ENCODE measurements at regions not wholly inside any gene's neighbourhood (a gene's known extent, or its start where the extent isn't known, plus 50 kb on each side); places are given as distances from the start of the nearest gene placed in this dataset.
A peak's percentile ranks its signal among the peaks of the same experiment; 100 is the strongest.

DNA sequence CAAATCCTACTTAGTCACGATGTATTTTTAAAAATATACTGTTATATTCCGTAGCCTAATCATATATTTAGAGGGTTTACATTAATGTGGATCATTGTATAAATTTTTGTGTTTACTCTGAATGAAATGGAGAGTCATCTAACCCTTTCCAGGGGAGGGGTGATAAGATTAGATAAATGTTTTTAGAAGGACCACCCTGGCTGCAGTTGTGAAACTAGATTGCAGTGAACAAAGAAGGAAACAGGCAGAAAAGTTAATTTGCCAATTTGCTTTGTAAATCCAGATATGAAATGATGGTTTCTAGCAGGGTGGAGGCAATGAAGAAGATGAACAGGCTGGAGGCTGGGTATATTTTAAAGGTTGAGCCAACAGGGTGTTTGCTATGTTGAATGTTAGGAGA, 477.7 kb upstream of the ZMIZ1 start:
- Mint-ChIP-seq H3K27ac (no peak overlapping the region), H3K27me3 (ENCODE audit: low read depth) (no peaks in the 10 kb centered on the region), H3K9me3 (no peaks in the 10 kb centered on the region), H3K36me3 (ENCODE audit: low read depth) (no peaks in the 10 kb centered on the region), H3K4me3 (no peak overlapping the region), H3K4me1 (ENCODE audit: low read depth) (no peaks in the 10 kb centered on the region)
- CTCF ChIA-PET: no interaction called here
- intact Hi-C loops (cut with micrococcal nuclease): no loop called here
- DNase-seq: no peak

DNA sequence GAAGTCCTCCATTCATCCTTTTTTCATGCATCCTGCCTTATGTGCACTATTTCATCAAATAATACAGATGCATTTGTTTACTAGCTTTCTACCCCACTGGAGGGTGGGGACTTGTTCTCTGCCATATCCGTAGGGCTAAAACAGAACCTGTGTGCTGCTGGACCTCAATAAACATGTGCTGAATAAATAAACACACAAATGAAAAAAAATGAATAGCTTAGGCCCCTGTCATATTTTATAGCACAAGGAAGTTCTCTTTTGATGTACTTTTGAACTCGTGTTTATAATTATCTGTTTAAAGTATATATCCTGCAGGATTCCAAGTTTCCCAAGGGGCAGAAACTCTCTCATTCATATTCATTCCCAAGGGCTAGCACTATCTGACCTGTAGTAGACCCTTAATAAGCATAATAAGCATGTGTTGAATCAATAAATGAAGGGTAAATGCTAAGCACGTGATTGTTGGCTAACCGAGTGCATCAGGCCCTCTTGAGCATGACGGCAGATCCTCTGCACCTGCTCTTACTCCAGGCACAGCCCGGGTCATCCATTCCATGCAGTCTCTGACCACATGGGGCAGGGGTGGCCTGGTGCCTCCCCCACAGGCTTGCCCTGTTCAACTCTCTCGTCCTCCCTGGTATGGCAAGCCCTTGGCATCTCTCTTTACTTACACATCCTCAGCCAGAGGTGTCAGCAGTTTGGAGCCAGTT, 474.1 kb upstream of the ZMIZ1 start:
- no peak overlapping the region for H3K27ac Mint-ChIP-seq
- no peaks in the 10 kb centered on the region for H3K27me3 Mint-ChIP-seq (ENCODE audit: low read depth)
- CTCF ChIA-PET: interaction anchor here (0.6 to 0.7 kb wide), 2 partner anchors 14 to 81 kb away, joined by 3 to 4 read pairs; no protein-coding TSS in a partner anchor
- intact Hi-C loops (cut with micrococcal nuclease): no loop called here
- no peaks in the 10 kb centered on the region for H3K4me1 Mint-ChIP-seq (ENCODE audit: low read depth)
- DNase-seq: no peak
- H3K9me3 Mint-ChIP-seq: no peaks in the 10 kb centered on the region
- H3K4me3 Mint-ChIP-seq: no peak overlapping the region
- H3K36me3 Mint-ChIP-seq (ENCODE audit: low read depth): no peaks in the 10 kb centered on the region

DNA sequence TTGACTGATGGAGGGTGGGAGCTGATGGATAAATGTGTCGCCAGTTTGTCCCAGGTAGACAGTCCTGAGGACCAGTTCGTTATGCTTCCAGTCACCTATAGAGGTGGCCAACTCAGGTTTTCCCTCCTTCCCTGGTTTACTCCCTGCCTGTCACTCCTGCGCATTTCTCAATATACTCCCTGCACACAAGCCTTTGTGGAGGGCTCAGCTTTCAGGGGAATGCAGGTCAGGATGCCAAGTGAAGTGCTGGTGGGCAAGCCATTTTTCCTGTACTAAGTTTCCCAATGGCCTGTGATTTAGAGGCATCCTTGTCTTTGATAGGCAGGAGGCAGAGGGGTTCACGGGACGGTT, 473.5 kb upstream of the ZMIZ1 start:
- Mint-ChIP-seq H3K27ac (no peak overlapping the region), H3K4me3 (no peak overlapping the region)
- CTCF ChIA-PET: no interaction called here

DNA sequence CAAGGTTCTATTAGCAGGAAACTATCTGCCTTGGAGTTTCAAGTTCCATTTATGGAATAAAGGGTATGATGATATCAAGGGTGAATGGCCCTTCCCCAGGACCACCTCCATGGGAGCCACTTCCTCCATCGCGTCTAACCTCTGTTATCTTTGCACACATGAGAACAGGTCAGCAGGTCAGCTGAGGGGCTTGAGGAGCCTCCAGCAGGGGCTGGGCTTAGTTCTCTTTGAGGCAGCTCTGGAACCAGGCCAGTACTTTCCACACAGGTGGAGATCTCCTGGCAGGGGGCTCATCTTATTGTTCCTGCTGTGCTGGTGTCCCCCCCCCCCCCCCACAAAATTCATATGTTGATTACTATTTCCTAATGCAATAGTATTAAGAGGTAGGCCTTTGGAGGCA, 472.2 kb upstream of the ZMIZ1 start:
- CTCF ChIA-PET: no interaction called here
- Mint-ChIP-seq H3K27me3 (ENCODE audit: low read depth) (no peaks in the 10 kb centered on the region), H3K4me1 (ENCODE audit: low read depth) (no peaks in the 10 kb centered on the region), H3K4me3 (no peak overlapping the region), H3K9me3 (no peaks in the 10 kb centered on the region), H3K27ac (no peak overlapping the region), H3K36me3 (ENCODE audit: low read depth) (no peaks in the 10 kb centered on the region)
- no peak for DNase-seq
- intact Hi-C loops (cut with micrococcal nuclease): no loop called here

More for the DNA sequence above, 473.5 kb upstream of the ZMIZ1 start:
- Mint-ChIP-seq H3K9me3 (no peaks in the 10 kb centered on the region), H3K27me3 (ENCODE audit: low read depth) (no peaks in the 10 kb centered on the region), H3K36me3 (ENCODE audit: low read depth) (no peaks in the 10 kb centered on the region), H3K4me1 (ENCODE audit: low read depth) (no peaks in the 10 kb centered on the region)
- no peak for DNase-seq
- intact Hi-C loops (cut with micrococcal nuclease): no loop called here

DNA sequence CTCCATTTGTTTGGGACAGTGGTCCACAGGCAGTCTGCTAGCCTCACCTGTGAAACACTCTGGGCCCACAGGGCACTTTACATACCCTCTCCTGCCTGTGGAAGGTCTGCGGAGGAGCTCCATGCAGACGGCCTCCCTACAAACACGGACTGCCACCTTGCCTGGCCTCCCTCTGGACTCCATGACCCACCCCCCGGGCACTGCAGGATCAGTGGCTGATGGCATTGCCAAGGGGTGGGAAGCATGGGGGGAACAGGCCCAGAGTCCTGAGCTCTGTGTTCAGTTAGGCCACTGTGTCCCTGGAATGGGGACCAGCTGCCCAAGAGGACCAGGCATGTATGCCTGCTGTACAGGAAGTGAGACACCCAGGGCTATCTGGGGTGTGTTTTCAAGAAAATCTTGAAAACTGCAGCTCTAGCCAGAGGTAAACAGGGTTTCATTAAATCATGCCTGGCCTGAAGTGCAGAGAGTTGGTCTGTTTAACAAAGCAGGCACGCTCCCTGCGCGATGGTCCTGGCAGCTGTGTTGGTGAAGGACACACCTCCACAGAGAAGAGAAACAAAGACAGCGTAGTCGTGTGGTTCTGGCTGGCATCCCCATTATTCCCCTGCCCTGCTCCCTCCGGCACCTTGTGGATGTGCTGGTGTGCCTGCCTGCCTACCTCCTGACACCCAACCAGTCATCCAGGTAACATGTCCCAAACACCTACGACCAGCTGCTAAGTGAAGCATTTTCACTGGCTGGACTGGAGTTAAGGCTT, 470.8 kb upstream of the ZMIZ1 start:
- no peaks in the 10 kb centered on the region for H3K4me1 Mint-ChIP-seq (ENCODE audit: low read depth)
- H3K9me3 Mint-ChIP-seq: no peaks in the 10 kb centered on the region
- no peaks in the 10 kb centered on the region for H3K36me3 Mint-ChIP-seq (ENCODE audit: low read depth)
- no peak overlapping the region for H3K27ac Mint-ChIP-seq
- CTCF ChIA-PET: no interaction called here
- intact Hi-C loops (cut with micrococcal nuclease): no loop called here
- no peak overlapping the region for H3K4me3 Mint-ChIP-seq
- no peaks in the 10 kb centered on the region for H3K27me3 Mint-ChIP-seq (ENCODE audit: low read depth)
- DNase-seq: no peak

DNA sequence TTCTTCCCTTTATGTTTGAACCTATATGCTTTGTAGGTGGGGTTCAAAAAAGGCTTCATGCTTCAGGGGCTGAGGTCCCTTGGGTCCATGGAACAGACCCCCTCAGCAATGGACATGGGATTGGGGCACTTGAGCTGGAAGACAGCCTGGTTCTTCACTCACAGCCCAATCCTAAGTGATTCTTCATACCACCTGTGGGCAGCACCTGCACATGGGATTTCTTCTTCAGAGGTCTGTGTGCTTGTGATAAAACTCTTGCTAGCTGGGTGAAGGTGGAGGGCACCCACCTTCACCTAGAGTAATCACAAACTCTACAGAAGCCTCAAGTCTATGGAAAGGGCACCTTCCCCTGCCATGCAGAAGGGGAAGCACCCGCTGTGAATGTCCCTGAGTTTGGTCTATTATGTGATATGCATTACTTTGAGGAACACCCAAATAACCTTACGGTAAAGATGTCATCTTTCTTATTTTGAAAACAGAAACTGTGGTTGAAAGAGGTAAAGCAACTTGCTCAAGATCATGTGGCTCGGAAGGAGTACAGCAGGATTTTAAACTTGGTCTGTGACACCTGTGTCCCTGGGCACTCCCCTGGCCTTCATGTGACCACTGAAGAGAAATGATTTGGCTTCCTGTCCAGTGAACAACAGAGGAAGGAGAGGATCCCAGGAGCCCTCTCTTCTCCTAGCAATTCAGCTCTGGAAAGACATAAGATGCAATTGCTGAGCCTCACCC, 469.5 kb upstream of the ZMIZ1 start:
- no peak for DNase-seq
- intact Hi-C loops (cut with micrococcal nuclease): no loop called here
- Mint-ChIP-seq H3K36me3 (ENCODE audit: low read depth) (no peaks in the 10 kb centered on the region), H3K27me3 (ENCODE audit: low read depth) (no peaks in the 10 kb centered on the region), H3K4me3 (no peak overlapping the region), H3K4me1 (ENCODE audit: low read depth) (no peaks in the 10 kb centered on the region), H3K27ac (no peak overlapping the region), H3K9me3 (no peaks in the 10 kb centered on the region)
- CTCF ChIA-PET: interaction anchor here (0.6 to 1.0 kb wide), 2 partner anchors 9 to 1069 kb away, joined by 3 read pairs; no protein-coding TSS in a partner anchor

DNA sequence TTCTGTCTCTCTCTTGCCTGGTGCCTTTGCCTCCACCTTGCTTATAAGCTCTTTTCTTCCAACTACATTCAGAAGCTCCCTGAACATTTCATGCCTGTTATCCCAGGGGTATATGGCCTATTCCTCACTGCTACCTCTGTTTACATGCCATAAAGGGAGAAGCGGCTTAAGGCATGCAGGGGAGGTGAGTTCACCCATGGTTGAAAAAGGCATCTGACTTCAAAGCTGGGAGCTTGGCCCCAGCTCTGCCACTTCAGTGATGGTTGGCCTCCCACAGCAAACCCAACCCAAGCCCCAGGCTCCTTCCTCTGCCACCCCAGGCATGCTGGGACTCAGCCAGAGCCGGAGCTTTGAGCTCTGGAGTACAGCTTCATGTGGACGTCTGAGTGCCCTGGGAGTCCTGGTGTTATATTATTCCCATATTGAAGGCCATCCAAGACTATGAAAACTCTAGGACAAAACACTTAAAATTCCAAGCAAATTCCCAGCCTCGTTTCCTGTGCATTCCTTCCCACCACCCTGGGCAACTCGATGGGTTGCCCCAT, 468.6 kb upstream of the ZMIZ1 start:
- intact Hi-C loops (cut with micrococcal nuclease): no loop called here
- Mint-ChIP-seq H3K27ac (no peak overlapping the region), H3K36me3 (ENCODE audit: low read depth) (no peaks in the 10 kb centered on the region), H3K4me3 (no peak overlapping the region), H3K9me3 (no peaks in the 10 kb centered on the region), H3K4me1 (ENCODE audit: low read depth) (no peaks in the 10 kb centered on the region), H3K27me3 (ENCODE audit: low read depth) (no peaks in the 10 kb centered on the region)
- CTCF ChIA-PET: interaction anchor here (1.0 kb wide), 1 partner anchor 10 kb away, joined by 3 read pairs; no protein-coding TSS in a partner anchor
- DNase-seq: no peak

DNA sequence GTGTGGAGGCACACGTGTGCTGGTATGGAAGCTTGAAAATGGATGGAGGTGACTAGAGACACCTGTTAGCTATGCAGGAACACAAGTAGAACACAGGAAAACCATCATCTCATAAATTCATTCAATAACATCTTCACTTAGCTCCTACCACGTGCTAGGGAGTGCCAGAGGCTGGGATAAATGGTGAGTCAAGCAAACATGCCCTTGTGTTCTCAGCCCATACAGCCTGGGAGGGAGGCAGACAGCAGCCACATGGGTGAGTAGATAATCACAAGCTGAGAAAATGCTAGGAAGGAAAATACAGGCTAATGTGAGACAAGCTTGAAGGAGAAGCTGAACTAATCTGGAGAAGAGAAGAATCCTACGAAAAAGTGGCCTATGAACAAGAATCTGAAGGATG, 468.0 kb upstream of the ZMIZ1 start:
- H3K4me3 Mint-ChIP-seq: no peak overlapping the region
- no peak overlapping the region for H3K27ac Mint-ChIP-seq
- intact Hi-C loops (cut with micrococcal nuclease): no loop called here
- CTCF ChIA-PET: no interaction called here
- no peaks in the 10 kb centered on the region for H3K4me1 Mint-ChIP-seq (ENCODE audit: low read depth)
- no peak for DNase-seq
- H3K36me3 Mint-ChIP-seq (ENCODE audit: low read depth): no peaks in the 10 kb centered on the region
- H3K27me3 Mint-ChIP-seq (ENCODE audit: low read depth): no peaks in the 10 kb centered on the region
- no peaks in the 10 kb centered on the region for H3K9me3 Mint-ChIP-seq

DNA sequence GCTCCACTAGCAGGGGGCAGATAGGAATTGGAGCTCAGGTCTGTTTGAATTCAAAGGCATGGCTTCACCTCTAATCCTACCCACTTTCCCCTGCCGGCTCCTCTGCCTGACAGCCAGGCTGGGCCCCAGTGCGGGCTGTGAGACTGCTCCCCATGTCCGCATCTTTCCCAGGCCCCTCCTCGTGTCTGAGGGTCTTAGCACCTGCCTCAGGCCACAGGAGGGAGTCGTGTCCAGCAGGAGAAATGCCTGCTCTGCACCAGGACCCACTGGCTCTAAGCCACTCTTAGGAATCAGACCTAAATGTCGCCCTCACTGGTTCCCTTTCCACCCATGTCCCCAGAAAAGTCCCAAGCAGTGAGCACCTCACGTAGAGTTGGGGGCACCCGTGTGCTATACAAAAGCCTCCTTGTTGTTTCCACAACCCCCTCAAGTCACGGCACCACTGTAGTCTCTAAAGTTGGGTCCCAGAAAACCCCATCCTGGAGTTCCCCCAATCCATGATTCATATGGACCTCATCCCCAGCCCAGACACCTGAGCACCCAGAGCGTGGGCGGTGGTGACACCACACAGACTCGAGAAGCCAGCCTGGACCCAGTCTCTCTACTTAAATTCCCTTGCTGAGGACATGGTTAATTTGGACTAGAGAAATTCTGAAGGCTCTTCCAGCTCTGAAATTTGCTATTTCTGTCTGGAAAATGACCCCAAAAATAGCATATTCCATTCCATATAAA, 466.4 kb upstream of the ZMIZ1 start:
- Mint-ChIP-seq H3K4me3 (no peak overlapping the region), H3K27me3 (ENCODE audit: low read depth) (no peaks in the 10 kb centered on the region), H3K9me3 (no peaks in the 10 kb centered on the region), H3K4me1 (ENCODE audit: low read depth) (no peaks in the 10 kb centered on the region), H3K27ac (no peak overlapping the region), H3K36me3 (ENCODE audit: low read depth) (no peaks in the 10 kb centered on the region)
- intact Hi-C loops (cut with micrococcal nuclease): no loop called here
- DNase-seq: peak; percentile 21
- CTCF ChIA-PET: interaction anchor here (1.2 kb wide), 1 partner anchor 23 kb away, joined by 3 read pairs; no protein-coding TSS in a partner anchor

DNA sequence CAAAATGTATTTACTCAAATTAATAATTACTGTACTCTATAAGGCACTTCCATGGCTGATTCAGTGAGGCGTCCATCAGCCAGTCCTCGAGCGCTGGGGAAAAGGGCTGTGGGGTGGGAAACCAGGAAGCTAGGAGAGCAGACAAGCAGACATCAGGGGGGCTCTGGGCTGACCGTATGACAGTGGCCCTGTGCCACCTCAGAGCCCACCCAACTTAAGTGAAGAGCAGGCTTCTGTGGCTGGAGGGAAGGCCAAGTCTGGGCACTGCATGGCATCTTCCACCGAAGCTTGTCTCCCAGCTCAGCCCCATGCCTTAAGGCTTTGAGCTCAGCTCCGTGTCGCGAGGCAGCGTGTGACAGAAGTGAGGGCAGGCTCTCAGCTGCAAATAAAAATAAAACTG, 464.5 kb upstream of the ZMIZ1 start:
- no peaks in the 10 kb centered on the region for H3K27me3 Mint-ChIP-seq (ENCODE audit: low read depth)
- intact Hi-C loops (cut with micrococcal nuclease): no loop called here
- H3K36me3 Mint-ChIP-seq (ENCODE audit: low read depth): no peaks in the 10 kb centered on the region
- no peak overlapping the region for H3K4me3 Mint-ChIP-seq
- H3K27ac Mint-ChIP-seq: no peak overlapping the region
- no peaks in the 10 kb centered on the region for H3K4me1 Mint-ChIP-seq (ENCODE audit: low read depth)
- no peak for DNase-seq
- H3K9me3 Mint-ChIP-seq: peaks cover 5% of the 10 kb centered on the region
- CTCF ChIA-PET: no interaction called here

DNA sequence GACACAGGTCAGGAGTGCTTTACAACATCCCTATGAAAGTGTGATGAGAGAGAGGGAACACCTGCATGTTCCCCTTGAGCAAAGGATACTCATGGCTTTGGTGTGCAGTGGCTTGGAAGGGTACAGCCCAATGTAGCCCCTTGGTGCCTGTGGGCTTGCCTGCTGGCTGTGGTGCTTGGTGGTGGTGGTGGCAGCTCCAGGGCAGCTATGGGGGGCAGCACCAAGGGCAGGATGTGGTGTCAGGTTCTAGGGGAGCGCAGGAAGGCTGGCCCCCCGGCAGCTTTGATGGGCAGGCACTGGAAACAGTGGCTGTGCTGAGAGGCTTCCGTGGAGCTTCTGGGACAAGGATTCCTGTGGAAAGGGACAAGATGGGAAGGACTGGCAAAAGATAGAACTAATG, 464.0 kb upstream of the ZMIZ1 start:
- CTCF ChIA-PET: no interaction called here
- Mint-ChIP-seq H3K36me3 (ENCODE audit: low read depth) (no peaks in the 10 kb centered on the region), H3K27ac (no peak overlapping the region), H3K4me3 (no peak overlapping the region), H3K27me3 (ENCODE audit: low read depth) (no peaks in the 10 kb centered on the region), H3K4me1 (ENCODE audit: low read depth) (no peaks in the 10 kb centered on the region), H3K9me3 (peaks cover 6% of the 10 kb centered on the region)
- DNase-seq: no peak
- intact Hi-C loops (cut with micrococcal nuclease): no loop called here

DNA sequence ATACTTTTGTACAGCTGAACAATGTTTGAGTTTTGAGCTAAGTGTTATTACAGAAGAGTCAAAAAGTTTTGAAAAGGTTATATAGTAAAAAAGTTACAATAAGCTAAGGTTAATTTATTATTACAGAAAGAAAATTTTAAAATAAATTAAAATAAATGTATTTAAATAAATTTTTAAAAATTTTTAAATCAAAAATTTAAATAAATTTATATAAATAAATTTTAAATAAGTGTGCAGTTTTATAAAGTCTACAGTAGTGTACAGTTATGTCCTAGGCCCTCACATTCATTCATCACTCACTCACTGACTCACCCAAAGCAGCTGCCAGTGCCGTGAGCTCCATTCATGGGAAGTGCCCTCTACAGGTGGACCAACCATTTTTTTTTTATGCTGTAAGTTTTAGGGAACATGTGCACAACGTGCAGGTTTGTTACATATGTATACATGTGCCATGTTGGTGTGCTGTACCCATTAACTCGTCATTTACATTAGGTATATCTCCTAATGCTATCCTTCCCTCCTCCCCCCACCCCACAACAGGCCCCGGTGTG, 462.9 kb upstream of the ZMIZ1 start:
- CTCF ChIA-PET: interaction anchor here (0.7 to 1.1 kb wide), 3 partner anchors 19 to 559 kb away, joined by 3 to 5 read pairs (median 5); no protein-coding TSS in a partner anchor
- H3K4me3 Mint-ChIP-seq: no peak overlapping the region
- H3K27ac Mint-ChIP-seq: no peak overlapping the region
- H3K36me3 Mint-ChIP-seq (ENCODE audit: low read depth): no peaks in the 10 kb centered on the region
- peaks cover 6% of the 10 kb centered on the region for H3K27me3 Mint-ChIP-seq (ENCODE audit: low read depth)
- intact Hi-C loops (cut with micrococcal nuclease): no loop called here
- peaks cover 11% of the 10 kb centered on the region for H3K9me3 Mint-ChIP-seq
- no peak for DNase-seq
- H3K4me1 Mint-ChIP-seq (ENCODE audit: low read depth): no peaks in the 10 kb centered on the region

All from activated naive CD4-positive, alpha-beta T cell treated with anti-CD3 and anti-CD28 coated beads for 36 hours (primary cell).